ENCODE measurements at regions not wholly inside any gene's neighbourhood (a gene's known extent, or its start where the extent isn't known, plus 50 kb on each side); places are given as distances from the start of the nearest gene placed in this dataset.

DNA sequence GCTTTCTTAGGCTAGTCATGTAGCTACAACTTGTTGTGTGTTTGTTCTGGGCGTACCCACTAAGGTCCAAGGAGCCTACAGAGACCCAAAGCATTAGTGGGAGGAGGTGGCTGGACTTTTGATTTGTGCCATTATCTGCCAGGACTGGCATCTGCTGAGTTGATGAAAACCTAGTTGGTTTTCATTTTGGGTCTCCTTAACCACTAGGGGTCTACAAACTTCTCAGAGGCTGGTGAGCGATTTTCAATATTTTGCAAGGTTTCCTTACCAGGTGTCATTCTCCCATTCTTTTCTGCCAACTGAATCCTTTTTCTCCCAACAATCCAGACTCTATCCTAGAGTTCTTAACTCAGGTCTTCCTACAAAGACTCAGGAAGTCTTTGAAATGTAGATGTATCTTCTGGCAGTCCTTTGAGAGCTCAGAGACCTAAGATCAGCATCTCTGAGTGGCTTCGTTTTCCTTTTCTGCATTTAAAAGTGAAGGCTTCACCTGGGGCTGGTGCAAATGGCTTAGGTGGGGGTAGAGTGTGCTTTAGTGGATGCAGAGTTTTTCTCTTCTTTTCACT is 150.0 kb upstream of the RMST start:
- H3K4me1 Mint-ChIP-seq, result no peaks in the 10 kb centered on the region
- no peaks in the 10 kb centered on the region for H3K36me3 Mint-ChIP-seq
- H3K27ac Mint-ChIP-seq, result no peak overlapping the region
- DNase-seq (no peak), ATAC-seq (ENCODE audit: low read depth) (no peak)
- peaks cover 5% of the 10 kb centered on the region for H3K27me3 Mint-ChIP-seq
- no peaks in the 10 kb centered on the region for H3K9me3 Mint-ChIP-seq
- POLR2A ChIA-PET, result no interaction called here
- H3K4me3 Mint-ChIP-seq, result no peak overlapping the region

- Mint-ChIP-seq H3K27ac (no peak overlapping the region), H3K36me3 (no peaks in the 10 kb centered on the region), H3K27me3 (peaks cover 5% of the 10 kb centered on the region), H3K4me3 (no peak overlapping the region), H3K9me3 (no peaks in the 10 kb centered on the region), H3K4me1 (no peaks in the 10 kb centered on the region)
- DNase-seq (no peak), ATAC-seq (ENCODE audit: low read depth) (no peak)
- POLR2A ChIA-PET, result no interaction called here
Observed at GRCh38 chr12:97313471-97314190, 149.0 kb upstream of the RMST start.

DNA sequence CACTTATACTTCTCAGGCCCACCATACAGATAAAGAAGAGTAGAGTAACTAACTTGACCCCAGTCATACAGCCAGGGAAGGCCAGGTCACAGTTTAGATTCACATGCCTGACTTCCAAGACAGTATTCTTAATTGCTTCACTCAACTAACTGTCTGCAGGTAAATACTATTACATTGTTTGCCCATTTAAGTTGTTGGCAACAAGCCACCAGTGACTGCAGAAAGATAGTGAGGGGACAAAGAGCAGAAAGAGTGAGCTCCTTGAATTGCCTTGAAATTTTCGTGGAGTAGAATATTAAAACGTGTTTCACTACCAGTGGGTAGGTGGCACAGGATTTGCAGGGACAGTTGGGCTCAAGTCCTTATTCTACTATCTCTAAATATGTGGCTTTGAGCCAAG is 146.3 kb upstream of the RMST start:
- peaks cover 4% of the 10 kb centered on the region for H3K27me3 Mint-ChIP-seq
- DNase-seq, result no peak
- no peak overlapping the region for H3K27ac Mint-ChIP-seq
- no peak for ATAC-seq (ENCODE audit: low read depth)
- no peaks in the 10 kb centered on the region for H3K4me1 Mint-ChIP-seq
- H3K9me3 Mint-ChIP-seq, result no peaks in the 10 kb centered on the region
- POLR2A ChIA-PET, result no interaction called here
- H3K36me3 Mint-ChIP-seq, result no peaks in the 10 kb centered on the region
- H3K4me3 Mint-ChIP-seq, result no peak overlapping the region

GRCh38 chr12:97321621-97322020 is 141.0 kb upstream of the RMST start:
- ATAC-seq (ENCODE audit: low read depth) (no peak), DNase-seq (no peak)
- Mint-ChIP-seq H3K4me1 (no peaks in the 10 kb centered on the region), H3K4me3 (no peak overlapping the region), H3K9me3 (no peaks in the 10 kb centered on the region), H3K27ac (no peak overlapping the region), H3K27me3 (peaks cover 1% of the 10 kb centered on the region), H3K36me3 (no peaks in the 10 kb centered on the region)
- POLR2A ChIA-PET, result interaction anchor here (0.7 kb wide), 1 partner anchor 361 kb away, joined by 5 read pairs; no protein-coding TSS in a partner anchor

- Mint-ChIP-seq H3K27me3 (no peaks in the 10 kb centered on the region), H3K36me3 (no peaks in the 10 kb centered on the region), H3K27ac (no peak overlapping the region), H3K4me1 (no peaks in the 10 kb centered on the region), H3K4me3 (no peak overlapping the region), H3K9me3 (no peaks in the 10 kb centered on the region)
- DNase-seq (no peak), ATAC-seq (ENCODE audit: low read depth) (no peak)
- POLR2A ChIA-PET, result no interaction called here
Observed at GRCh38 chr12:97322388-97322787, 140.2 kb upstream of the RMST start.

DNA sequence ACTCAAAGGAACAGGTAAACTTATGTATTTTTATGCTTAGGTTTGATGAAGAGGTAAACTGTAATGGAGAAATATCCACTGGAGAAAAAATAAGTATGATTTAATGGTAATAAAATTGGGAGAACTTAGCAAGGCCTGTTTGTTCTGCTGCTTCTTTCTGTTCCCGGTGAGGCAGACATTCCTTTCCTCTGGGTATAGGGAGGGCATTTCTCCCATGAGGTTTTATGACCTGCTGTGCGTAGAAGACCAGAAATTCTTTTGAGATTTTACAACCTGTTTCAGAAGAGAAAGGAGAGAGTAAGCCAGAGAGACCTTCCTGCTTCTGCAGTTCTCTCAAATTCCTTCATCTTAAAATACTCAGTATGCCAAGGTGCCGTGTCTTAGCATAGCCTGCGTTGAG is 139.4 kb upstream of the RMST start:
- no peaks in the 10 kb centered on the region for H3K4me1 Mint-ChIP-seq
- ATAC-seq (ENCODE audit: low read depth) (no peak), DNase-seq (no peak)
- no peaks in the 10 kb centered on the region for H3K27me3 Mint-ChIP-seq
- no peaks in the 10 kb centered on the region for H3K9me3 Mint-ChIP-seq
- no peak overlapping the region for H3K4me3 Mint-ChIP-seq
- no peak overlapping the region for H3K27ac Mint-ChIP-seq
- POLR2A ChIA-PET, result no interaction called here
- no peaks in the 10 kb centered on the region for H3K36me3 Mint-ChIP-seq

- H3K4me1 Mint-ChIP-seq, result no peaks in the 10 kb centered on the region
Observed at GRCh38 chr12:97324471-97324870, 138.1 kb upstream of the RMST start.

DNA sequence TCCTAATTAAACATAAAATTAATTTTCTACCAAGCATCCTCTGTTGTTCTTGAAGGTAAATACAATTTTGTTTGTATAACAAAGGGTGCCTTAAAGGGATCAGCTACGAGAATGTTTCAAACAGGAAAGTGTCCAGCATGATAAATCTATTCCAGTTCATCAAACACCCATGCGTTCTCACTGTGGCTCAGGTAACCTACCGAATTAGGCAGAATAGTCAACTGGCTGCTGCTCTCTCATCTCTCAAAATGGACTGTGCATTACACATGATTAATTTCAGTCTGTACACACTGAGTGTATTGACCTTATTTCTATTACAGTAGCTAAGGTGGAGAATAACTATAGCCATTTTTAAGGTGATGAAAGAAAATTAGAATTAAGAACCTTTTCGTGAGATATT is 127.5 kb upstream of the RMST start:
- DNase-seq, result no peak
- POLR2A ChIA-PET, result no interaction called here
- ATAC-seq (ENCODE audit: low read depth), result no peak
- H3K27ac Mint-ChIP-seq, result no peak overlapping the region
- peaks cover 3% of the 10 kb centered on the region for H3K27me3 Mint-ChIP-seq
- no peaks in the 10 kb centered on the region for H3K4me1 Mint-ChIP-seq
- H3K36me3 Mint-ChIP-seq, result no peaks in the 10 kb centered on the region
- no peak overlapping the region for H3K4me3 Mint-ChIP-seq
- H3K9me3 Mint-ChIP-seq, result no peaks in the 10 kb centered on the region

More at GRCh38 chr12:97324471-97324870, 138.1 kb upstream of the RMST start:
- no peak overlapping the region for H3K27ac Mint-ChIP-seq
- H3K36me3 Mint-ChIP-seq, result no peaks in the 10 kb centered on the region
- POLR2A ChIA-PET, result no interaction called here
- no peaks in the 10 kb centered on the region for H3K9me3 Mint-ChIP-seq
- DNase-seq (no peak), ATAC-seq (ENCODE audit: low read depth) (no peak)
- no peaks in the 10 kb centered on the region for H3K27me3 Mint-ChIP-seq
- H3K4me3 Mint-ChIP-seq, result no peak overlapping the region

DNA sequence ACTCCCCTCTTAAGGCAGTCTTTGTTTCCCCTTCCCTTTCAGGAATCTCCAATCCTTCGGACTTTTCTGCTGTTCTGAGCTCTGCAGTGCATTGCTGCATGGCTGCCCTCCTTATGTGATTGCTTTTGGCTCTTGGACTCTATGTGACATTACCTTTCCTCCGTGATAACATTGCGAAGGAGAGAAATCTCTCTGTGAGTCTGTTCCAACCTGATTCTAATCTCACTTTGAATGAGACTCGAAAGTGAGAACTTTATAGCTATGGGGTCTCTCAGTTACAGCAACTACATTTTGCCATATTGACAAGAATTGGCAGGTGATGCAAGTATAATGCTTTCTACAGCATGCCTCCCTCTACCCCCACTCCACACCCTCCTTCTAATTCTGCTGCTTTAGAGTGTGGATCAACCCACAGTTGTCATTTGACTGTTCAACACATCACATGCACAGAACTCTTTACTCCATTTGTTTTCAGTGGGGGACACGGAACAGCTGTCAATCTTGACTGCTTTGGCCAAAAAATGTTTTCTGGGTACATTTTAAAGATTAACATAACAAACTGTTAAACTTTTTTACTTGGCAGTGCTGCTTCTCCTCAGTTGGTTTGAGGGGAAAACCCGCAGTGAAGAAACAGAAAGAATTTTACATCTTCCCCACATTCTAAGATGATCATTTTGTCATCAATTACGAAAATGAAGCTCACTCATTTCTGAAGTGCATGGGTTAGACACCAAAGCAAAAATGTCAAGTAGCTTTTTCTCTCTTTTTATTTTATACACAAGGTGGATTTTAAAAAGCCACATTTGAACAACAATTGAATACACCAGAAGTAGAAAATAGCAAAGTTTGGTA is 125.5 kb upstream of the RMST start:
- H3K4me1 Mint-ChIP-seq, result no peaks in the 10 kb centered on the region
- no peak overlapping the region for H3K4me3 Mint-ChIP-seq
- ATAC-seq (ENCODE audit: low read depth) (no peak), DNase-seq (no peak)
- H3K9me3 Mint-ChIP-seq, result no peaks in the 10 kb centered on the region
- no peaks in the 10 kb centered on the region for H3K36me3 Mint-ChIP-seq
- POLR2A ChIA-PET, result no interaction called here
- peaks cover 3% of the 10 kb centered on the region for H3K27me3 Mint-ChIP-seq
- no peak overlapping the region for H3K27ac Mint-ChIP-seq

- no peak overlapping the region for H3K27ac Mint-ChIP-seq
- DNase-seq (no peak), ATAC-seq (ENCODE audit: low read depth) (no peak)
- H3K36me3 Mint-ChIP-seq, result no peaks in the 10 kb centered on the region
- H3K4me1 Mint-ChIP-seq, result no peaks in the 10 kb centered on the region
- H3K9me3 Mint-ChIP-seq, result no peaks in the 10 kb centered on the region
- H3K4me3 Mint-ChIP-seq, result no peak overlapping the region
- peaks cover 3% of the 10 kb centered on the region for H3K27me3 Mint-ChIP-seq
- POLR2A ChIA-PET, result no interaction called here
Observed at GRCh38 chr12:97342130-97342529, 120.5 kb upstream of the RMST start.

GRCh38 chr12:97347956-97348355 is 114.6 kb upstream of the RMST start:
- Mint-ChIP-seq H3K4me3 (no peak overlapping the region), H3K27me3 (no peaks in the 10 kb centered on the region), H3K27ac (no peak overlapping the region), H3K4me1 (no peaks in the 10 kb centered on the region), H3K36me3 (no peaks in the 10 kb centered on the region), H3K9me3 (no peaks in the 10 kb centered on the region)
- ATAC-seq (ENCODE audit: low read depth) (no peak), DNase-seq (no peak)
- POLR2A ChIA-PET, result no interaction called here

DNA sequence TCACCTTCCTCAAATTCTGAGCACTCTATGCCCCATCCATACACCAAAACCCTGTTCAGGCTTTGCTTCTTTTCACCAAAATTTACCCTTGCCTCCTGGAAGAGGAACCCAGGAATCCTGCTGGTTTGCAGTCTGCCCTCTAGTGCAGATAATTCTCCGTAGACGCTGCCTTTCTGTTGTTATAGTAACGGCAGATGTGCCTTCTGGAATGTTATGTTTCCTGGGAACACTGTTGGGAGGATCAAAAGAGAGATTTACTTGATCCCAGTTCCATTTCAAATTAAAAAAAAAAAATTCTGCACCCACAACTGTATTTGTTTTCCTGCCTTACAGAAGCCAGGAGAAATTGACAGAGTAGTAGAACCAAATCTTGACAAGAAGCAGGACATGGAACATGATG is 104.2 kb upstream of the RMST start:
- ATAC-seq (ENCODE audit: low read depth) (no peak), DNase-seq (no peak)
- Mint-ChIP-seq H3K27ac (no peak overlapping the region), H3K27me3 (no peaks in the 10 kb centered on the region), H3K9me3 (no peaks in the 10 kb centered on the region), H3K36me3 (no peaks in the 10 kb centered on the region), H3K4me1 (no peaks in the 10 kb centered on the region), H3K4me3 (no peak overlapping the region)
- POLR2A ChIA-PET, result no interaction called here

DNA sequence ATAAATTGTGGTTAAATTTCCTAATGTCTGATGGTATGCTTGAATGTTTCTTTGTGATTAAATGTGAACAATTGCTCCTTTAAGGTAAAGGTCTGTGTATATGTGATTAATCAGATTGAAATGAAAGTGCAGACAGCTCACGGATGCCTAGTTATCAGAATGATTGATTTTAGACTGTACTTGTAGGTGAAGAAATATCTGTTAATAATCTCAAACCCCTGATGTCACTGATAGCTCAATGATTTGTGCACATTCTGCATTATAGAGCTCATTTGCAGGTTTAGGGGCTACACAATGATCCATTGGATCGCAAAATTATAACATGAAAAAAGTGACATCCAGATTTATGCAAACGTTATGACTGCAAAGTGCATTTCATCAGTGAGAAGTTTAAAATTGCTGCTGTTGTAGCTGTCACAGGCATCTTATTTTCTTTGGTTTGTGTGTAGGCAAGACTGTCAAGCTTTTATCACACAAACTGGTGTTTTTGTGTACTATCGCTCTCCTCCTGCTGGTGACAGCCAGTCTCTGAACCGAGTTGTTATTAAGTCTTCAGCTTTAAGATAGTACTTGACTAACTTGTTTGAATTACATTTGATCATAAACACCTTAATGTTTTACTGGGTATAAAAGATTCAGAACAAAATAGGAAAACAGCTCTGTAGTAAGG is 103.4 kb upstream of the RMST start:
- DNase-seq (no peak), ATAC-seq (ENCODE audit: low read depth) (no peak)
- no peaks in the 10 kb centered on the region for H3K36me3 Mint-ChIP-seq
- H3K27ac Mint-ChIP-seq, result no peak overlapping the region
- no peak overlapping the region for H3K4me3 Mint-ChIP-seq
- no peaks in the 10 kb centered on the region for H3K9me3 Mint-ChIP-seq
- POLR2A ChIA-PET, result no interaction called here
- H3K27me3 Mint-ChIP-seq, result no peaks in the 10 kb centered on the region
- no peaks in the 10 kb centered on the region for H3K4me1 Mint-ChIP-seq
